ENCODE measurements at regions not wholly inside any gene's neighbourhood (a gene's known extent, or its start where the extent isn't known, plus 50 kb on each side); places are given as distances from the start of the nearest gene placed in this dataset.
"Not testable (repeated sequence)": the region's sequence is repeated elsewhere in the genome, so short reads cannot be mapped to it uniquely, and the experiment has no call there.

GRCh38 chr4:110326426-110326825 lies 128.0 kb upstream of the ELOVL6 start:
- not testable (repeated sequence) for TF ChIP-seq CTCF (CRISPR knock-in tag; IDR thresholded peaks at IDR 0.05); NFATC3 (CRISPR knock-in tag; IDR thresholded peaks at IDR 0.05); KAT7 (CRISPR knock-in tag; IDR thresholded peaks at IDR 0.05; ENCODE audit: borderline replicate concordance); EZH2 (conservative IDR thresholded peaks at IDR 0.05; ENCODE audit: low read depth, low read length)

All from HepG2 (cell line).